ENCODE measurements at regions not wholly inside any gene's neighbourhood (a gene's known extent, or its start where the extent isn't known, plus 50 kb on each side); places are given as distances from the start of the nearest gene placed in this dataset.
"Not testable (repeated sequence)": the region's sequence is repeated elsewhere in the genome, so short reads cannot be mapped to it uniquely, and the experiment has no call there.

GRCh38 chr10:118463740-118464139 lies 121.6 kb upstream of the FAM204A start:
- no peak for DNase-seq

GRCh38 chr10:118462401-118462800 lies 120.3 kb upstream of the FAM204A start:
- no peak for DNase-seq

- peak; percentile 50 for DNase-seq
These were observed 117.6 kb upstream of the FAM204A start for GRCh38 chr10:118459642-118460193.

GRCh38 chr10:118458957-118459641 lies 117.0 kb upstream of the FAM204A start:
- no peak for DNase-seq

GRCh38 chr10:118457824-118458428 lies 115.8 kb upstream of the FAM204A start:
- DNase-seq: no peak

- no peak for DNase-seq
These were observed 113.1 kb upstream of the FAM204A start for GRCh38 chr10:118455181-118455695.

GRCh38 chr10:118454211-118454610 lies 112.1 kb upstream of the FAM204A start:
- DNase-seq: no peak

- no peak for DNase-seq
These were observed 110.0 kb upstream of the FAM204A start for GRCh38 chr10:118452098-118452497.

- DNase-seq: no peak
These were observed 107.4 kb upstream of the FAM204A start for GRCh38 chr10:118449521-118449920.

- no peak for DNase-seq
These were observed 106.6 kb upstream of the FAM204A start for GRCh38 chr10:118448744-118449143.

GRCh38 chr10:118447478-118448270 lies 105.5 kb upstream of the FAM204A start:
- no peak for DNase-seq

- DNase-seq: no peak
These were observed 103.4 kb upstream of the FAM204A start for GRCh38 chr10:118445535-118445934.

GRCh38 chr10:118444069-118444468 lies 101.9 kb upstream of the FAM204A start:
- no peak for DNase-seq

- no peak for DNase-seq
These were observed 99.9 kb upstream of the FAM204A start for GRCh38 chr10:118442032-118442431.

- DNase-seq: no peak
These were observed 97.7 kb upstream of the FAM204A start for GRCh38 chr10:118439824-118440223.

GRCh38 chr10:118436742-118437141 lies 94.6 kb upstream of the FAM204A start:
- DNase-seq: no peak

- DNase-seq: no peak
These were observed 88.1 kb upstream of the FAM204A start for GRCh38 chr10:118430190-118430589.

- DNase-seq: peak; percentile 49
These were observed 81.8 kb upstream of the FAM204A start for GRCh38 chr10:118423800-118424442.

GRCh38 chr10:118422241-118422640 lies 80.1 kb upstream of the FAM204A start:
- no peak for DNase-seq

GRCh38 chr10:118420049-118420448 lies 77.9 kb upstream of the FAM204A start:
- not testable (repeated sequence) for DNase-seq

- DNase-seq: no peak
These were observed 70.8 kb upstream of the FAM204A start for GRCh38 chr10:118412932-118413331.

- no peak for DNase-seq
These were observed 70.1 kb upstream of the FAM204A start for GRCh38 chr10:118412132-118412760.
